ENCODE measurements at regions not wholly inside any gene's neighbourhood (a gene's known extent, or its start where the extent isn't known, plus 50 kb on each side); places are given as distances from the start of the nearest gene placed in this dataset.

DNA sequence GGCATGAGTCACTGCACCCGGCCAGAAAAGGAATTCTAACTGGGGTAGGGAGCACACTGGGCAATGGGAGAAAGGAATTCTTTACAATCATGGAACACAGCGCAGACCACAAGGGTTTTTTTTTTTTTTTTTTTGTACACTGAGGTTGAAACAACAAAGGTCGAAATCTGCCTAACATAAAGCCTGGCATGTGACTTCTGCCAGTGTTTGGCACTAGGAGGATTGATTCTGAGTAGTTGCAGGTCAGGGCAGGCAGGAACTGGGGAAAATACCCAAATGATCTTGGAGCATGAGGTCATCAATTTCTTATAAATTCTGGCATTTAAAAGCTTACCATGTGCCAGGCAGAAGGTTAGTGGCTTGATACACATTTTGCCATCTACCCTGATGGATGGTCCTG, 202.0 kb upstream of the SNX19 start:
- TF ChIP-seq, protein P1, sequence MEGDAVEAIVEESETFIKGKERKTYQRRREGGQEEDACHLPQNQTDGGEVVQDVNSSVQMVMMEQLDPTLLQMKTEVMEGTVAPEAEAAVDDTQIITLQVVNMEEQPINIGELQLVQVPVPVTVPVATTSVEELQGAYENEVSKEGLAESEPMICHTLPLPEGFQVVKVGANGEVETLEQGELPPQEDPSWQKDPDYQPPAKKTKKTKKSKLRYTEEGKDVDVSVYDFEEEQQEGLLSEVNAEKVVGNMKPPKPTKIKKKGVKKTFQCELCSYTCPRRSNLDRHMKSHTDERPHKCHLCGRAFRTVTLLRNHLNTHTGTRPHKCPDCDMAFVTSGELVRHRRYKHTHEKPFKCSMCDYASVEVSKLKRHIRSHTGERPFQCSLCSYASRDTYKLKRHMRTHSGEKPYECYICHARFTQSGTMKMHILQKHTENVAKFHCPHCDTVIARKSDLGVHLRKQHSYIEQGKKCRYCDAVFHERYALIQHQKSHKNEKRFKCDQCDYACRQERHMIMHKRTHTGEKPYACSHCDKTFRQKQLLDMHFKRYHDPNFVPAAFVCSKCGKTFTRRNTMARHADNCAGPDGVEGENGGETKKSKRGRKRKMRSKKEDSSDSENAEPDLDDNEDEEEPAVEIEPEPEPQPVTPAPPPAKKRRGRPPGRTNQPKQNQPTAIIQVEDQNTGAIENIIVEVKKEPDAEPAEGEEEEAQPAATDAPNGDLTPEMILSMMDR (IDR thresholded peaks at IDR 0.05): no peak
- TF ChIP-seq POLR2A (IDR thresholded peaks at IDR 0.05; ENCODE audit: low read depth) (no peak), POLR2AphosphoS5 (IDR thresholded peaks at IDR 0.05) (no peak)
